Esophagus squamous epithelium (tissue), 4 donors: ENCODE measurements at regions not wholly inside any gene's neighbourhood (a gene's known extent, or its start where the extent isn't known, plus 50 kb on each side); places are given as distances from the start of the nearest gene placed in this dataset.

Experiments used
- CTCF ChIP-seq, 6 experiments: fragments of 450-650 bp in 4 of 6; fragments of 200-600 bp in 2 of 6; sonication (generic) in 2 of 6; IDR thresholded peaks; one replicate each; pipeline ENCODE4 v1.5.1; 2016 to 2019; ENCODE audit warnings: antibody characterized with exemption in 6 of 6, mild to moderate bottlenecking in 4 of 6, moderate library complexity in 4 of 6
- POLR2A ChIP-seq, 4 donors: fragments of 450-650 bp; IDR thresholded peaks; one replicate each; pipeline ENCODE4 v1.6.1; 2017; ENCODE audit warnings: antibody characterized with exemption in 4 of 4, mild to moderate bottlenecking in 4 of 4, moderate library complexity in 3 of 4

- no peak for TF ChIP-seq POLR2A (IDR thresholded peaks at IDR 0.05)
- TF ChIP-seq CTCF (IDR thresholded peaks at IDR 0.05), result no peak
Observed at GRCh38 chr13:69458013-69458412, 649.6 kb upstream of the ATXN8OS start.
